Rectal smooth muscle tissue (tissue), 1 donor: ENCODE measurements at regions not wholly inside any gene's neighbourhood (a gene's known extent, or its start where the extent isn't known, plus 50 kb on each side); places are given as distances from the start of the nearest gene placed in this dataset.

Experiments used
- H3K27ac ChIP-seq: one replicate; pipeline ENCODE4 v1.7.0; 2013; ENCODE audit warnings: low read depth, low read length, inconsistent platforms
- H3K27me3 ChIP-seq: one replicate; pipeline ENCODE4 v1.7.0; 2013; ENCODE audit warnings: low read length; ENCODE audit not compliant: control insufficient read depth, insufficient read depth
- H3K36me3 ChIP-seq: one replicate; pipeline ENCODE4 v1.7.0; 2013; ENCODE audit warnings: low read length; ENCODE audit not compliant: control insufficient read depth, insufficient read depth
- H3K4me1 ChIP-seq: one replicate; pipeline ENCODE4 v1.7.0; 2013; ENCODE audit warnings: low read length; ENCODE audit not compliant: control insufficient read depth, insufficient read depth
- H3K4me3 ChIP-seq: one replicate; pipeline ENCODE4 v1.7.0; 2013; ENCODE audit warnings: low read length
- H3K9ac ChIP-seq: one replicate; pipeline ENCODE4 v1.7.0; 2013; ENCODE audit warnings: low read length

DNA sequence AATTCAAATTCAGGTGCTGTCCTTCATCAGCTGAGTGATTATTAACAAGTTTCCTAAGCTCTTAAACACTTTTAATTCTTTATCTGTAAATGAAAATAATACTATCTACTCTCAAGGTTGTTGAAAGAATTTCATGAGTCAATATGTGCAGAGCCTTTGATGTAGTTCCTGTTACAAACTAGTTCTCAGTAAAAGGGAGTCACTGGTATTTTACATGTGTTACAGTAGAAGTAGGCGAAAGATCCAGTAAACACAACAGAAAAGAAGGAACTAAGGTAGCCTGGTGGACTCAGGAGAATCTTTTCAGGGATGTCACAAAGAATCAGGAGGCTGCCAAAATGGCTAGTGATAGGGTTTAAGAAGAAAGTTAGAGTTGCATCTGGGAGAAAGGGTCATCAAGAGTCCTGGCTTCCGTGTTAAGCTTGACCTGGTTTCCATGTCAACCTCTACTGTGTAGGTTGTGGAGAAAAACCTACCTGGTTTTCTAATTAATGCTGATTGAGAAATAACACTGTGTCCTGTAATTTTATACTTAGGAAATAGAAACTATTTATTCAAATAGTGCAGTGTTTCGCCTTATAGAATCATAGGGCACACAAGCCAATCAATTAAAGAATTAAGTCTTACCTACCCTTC lies 58.3 kb upstream of the TRIB2 start:
- no peak overlapping the region for H3K9ac ChIP-seq

DNA sequence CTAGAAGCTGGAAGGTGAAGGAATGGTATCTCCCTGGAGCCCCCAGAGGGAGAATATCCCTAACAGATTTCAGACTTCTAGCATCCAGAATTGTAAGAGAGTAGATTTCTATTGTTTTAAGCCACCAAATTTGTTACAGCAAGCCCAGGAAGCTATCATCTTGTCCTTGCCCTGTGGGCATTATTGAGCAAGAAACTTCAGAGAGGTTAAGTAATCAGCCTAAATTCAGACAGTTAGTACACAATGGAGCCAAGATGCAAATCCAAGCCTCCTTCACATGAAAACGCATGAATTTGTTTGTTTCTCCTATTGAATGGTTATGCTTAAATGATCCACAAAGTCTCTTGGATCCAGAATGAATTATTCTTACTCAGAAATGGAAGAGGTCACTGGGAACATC lies 55.2 kb upstream of the TRIB2 start:
- Histone ChIP-seq H3K27me3 (no peaks in the 10 kb centered on the region), H3K9ac (no peak overlapping the region), H3K36me3 (no peaks in the 10 kb centered on the region), H3K4me1 (no peaks in the 10 kb centered on the region), H3K4me3 (no peak overlapping the region), H3K27ac (no peak overlapping the region)

More for the DNA sequence above, 58.3 kb upstream of the TRIB2 start:
- H3K36me3 ChIP-seq, result no peaks in the 10 kb centered on the region
- no peaks in the 10 kb centered on the region for H3K4me1 ChIP-seq
- H3K27ac ChIP-seq, result no peak overlapping the region
- no peaks in the 10 kb centered on the region for H3K27me3 ChIP-seq
- no peak overlapping the region for H3K4me3 ChIP-seq

DNA sequence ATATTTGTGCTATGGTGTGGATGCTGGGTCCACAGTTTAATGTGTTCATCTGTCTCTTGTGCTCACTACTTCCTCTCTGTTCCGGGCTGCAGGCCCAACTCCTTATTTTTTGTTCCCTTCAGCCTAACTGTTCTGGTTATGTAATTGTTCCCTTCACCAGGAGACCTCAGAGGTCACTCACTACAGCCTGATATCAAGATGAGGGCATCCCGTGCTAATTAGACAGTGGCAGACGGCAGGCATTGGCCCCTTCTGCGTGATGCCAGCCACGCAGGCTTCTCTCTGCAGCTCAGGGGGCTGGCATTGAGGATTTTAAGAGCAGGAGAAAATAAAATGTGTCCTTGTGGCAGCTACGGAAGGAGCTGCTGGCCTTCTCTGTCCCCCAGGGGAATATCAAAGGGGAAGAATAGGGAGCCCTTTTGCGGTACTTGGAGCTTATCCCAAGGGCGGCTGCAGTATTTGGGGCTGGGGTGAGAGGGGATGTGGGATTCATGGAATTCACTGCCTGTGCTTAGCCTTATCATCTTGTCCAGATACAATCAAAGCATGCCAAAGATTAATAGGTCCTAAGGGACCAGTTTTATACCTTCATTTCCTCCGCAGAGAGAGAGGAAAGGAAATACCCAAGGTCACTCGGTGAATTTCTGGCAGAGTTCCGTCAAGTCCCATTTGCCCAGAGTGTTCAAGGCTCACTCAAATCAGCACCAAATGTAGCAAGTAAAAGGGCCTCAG lies 53.3 kb upstream of the TRIB2 start:
- Histone ChIP-seq H3K4me1 (no peaks in the 10 kb centered on the region), H3K36me3 (no peaks in the 10 kb centered on the region), H3K9ac (no peak overlapping the region), H3K27me3 (no peaks in the 10 kb centered on the region), H3K4me3 (no peak overlapping the region), H3K27ac (no peak overlapping the region)

DNA sequence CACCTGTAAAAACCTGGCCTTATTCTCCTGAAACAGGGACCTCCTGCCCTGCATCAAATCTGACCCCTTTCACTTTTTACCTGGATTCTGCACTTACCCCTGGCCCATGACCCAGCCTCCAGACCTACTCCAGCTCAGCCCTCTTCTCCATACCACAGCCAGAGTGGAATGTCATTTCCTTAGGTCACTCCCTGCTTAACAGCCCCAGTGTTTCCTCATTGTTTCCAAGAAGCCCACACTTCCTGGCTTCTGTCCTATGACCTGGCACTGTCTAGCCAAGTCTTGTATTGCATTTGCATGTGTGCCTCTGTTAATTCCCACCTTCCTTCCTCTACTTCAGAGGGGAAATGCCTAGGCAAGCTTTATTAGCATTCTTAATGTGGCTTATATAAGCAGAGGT lies 51.4 kb upstream of the TRIB2 start:
- Histone ChIP-seq H3K4me3 (no peak overlapping the region), H3K27me3 (no peaks in the 10 kb centered on the region), H3K27ac (no peak overlapping the region), H3K36me3 (no peaks in the 10 kb centered on the region), H3K4me1 (no peaks in the 10 kb centered on the region), H3K9ac (no peak overlapping the region)

DNA sequence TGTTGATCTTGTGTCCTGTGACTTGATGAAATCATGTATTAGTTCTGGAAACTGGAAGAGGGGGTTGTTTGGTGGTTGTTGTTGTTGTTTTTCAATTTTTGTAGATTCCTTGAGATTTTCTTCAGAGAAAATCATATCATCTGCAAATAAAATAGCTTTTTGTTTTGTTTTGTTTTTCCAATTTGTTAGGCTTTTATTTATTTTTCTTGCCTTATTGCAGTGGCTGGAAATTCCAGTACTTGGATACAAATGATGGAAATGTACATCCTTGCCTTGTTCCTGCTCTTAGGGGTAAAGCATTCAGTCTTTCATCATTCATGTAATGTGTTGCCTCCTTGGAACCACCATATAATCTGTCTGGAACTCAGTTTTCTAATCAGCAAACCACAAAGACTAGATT lies 50.3 kb upstream of the TRIB2 start:
- no peak overlapping the region for H3K4me3 ChIP-seq
- H3K36me3 ChIP-seq, result no peaks in the 10 kb centered on the region
- no peak overlapping the region for H3K9ac ChIP-seq
- H3K27ac ChIP-seq, result no peak overlapping the region
- no peaks in the 10 kb centered on the region for H3K4me1 ChIP-seq
- H3K27me3 ChIP-seq, result no peaks in the 10 kb centered on the region
